HG02763 (cell line): ENCODE measurements at regions not wholly inside any gene's neighbourhood (a gene's known extent, or its start where the extent isn't known, plus 50 kb on each side); places are given as distances from the start of the nearest gene placed in this dataset.
"Not testable (repeated sequence)": the region's sequence is repeated elsewhere in the genome, so short reads cannot be mapped to it uniquely, and the experiment has no call there.

Experiments
- ATAC-seq: cut with Tn5 transposase; IDR thresholded peaks from one replicate; pipeline ENCODE4 v1.9.1; 2021; ENCODE audit warnings: mild to moderate bottlenecking, moderate library complexity; ENCODE audit not compliant: unreplicated experiment

- ATAC-seq: no peak
Measured at GRCh38 chr5:39933061-39933460, 508.3 kb upstream of the DAB2 start.

GRCh38 chr5:39928709-39929108 is 503.9 kb upstream of the DAB2 start:
- no peak for ATAC-seq

- no peak for ATAC-seq
Measured at GRCh38 chr5:39919876-39920275, 495.1 kb upstream of the DAB2 start.

- ATAC-seq: no peak
Measured at GRCh38 chr5:39912906-39913305, 488.1 kb upstream of the DAB2 start.

GRCh38 chr5:39907267-39907951 is 482.6 kb upstream of the DAB2 start:
- not testable (repeated sequence) for ATAC-seq

GRCh38 chr5:39906146-39906545 is 481.4 kb upstream of the DAB2 start:
- ATAC-seq: no peak

- no peak for ATAC-seq
Measured at GRCh38 chr5:39905356-39905755, 480.6 kb upstream of the DAB2 start.

GRCh38 chr5:39902626-39903025 is 477.8 kb upstream of the DAB2 start:
- ATAC-seq: no peak

- no peak for ATAC-seq
Measured at GRCh38 chr5:39898731-39899130, 474.0 kb upstream of the DAB2 start.

GRCh38 chr5:39896706-39897105 is 471.9 kb upstream of the DAB2 start:
- no peak for ATAC-seq

- ATAC-seq: no peak
Measured at GRCh38 chr5:39896104-39896503, 471.3 kb upstream of the DAB2 start.

GRCh38 chr5:39892708-39893107 is 467.9 kb upstream of the DAB2 start:
- ATAC-seq: no peak

- no peak for ATAC-seq
Measured at GRCh38 chr5:39891376-39891775, 466.6 kb upstream of the DAB2 start.

- no peak for ATAC-seq
Measured at GRCh38 chr5:39880985-39881384, 456.2 kb upstream of the DAB2 start.

GRCh38 chr5:39877479-39877878 is 452.7 kb upstream of the DAB2 start:
- ATAC-seq: no peak

- ATAC-seq: no peak
Measured at GRCh38 chr5:39876146-39876545, 451.4 kb upstream of the DAB2 start.

GRCh38 chr5:39870137-39870536 is 445.4 kb upstream of the DAB2 start:
- no peak for ATAC-seq

GRCh38 chr5:39869396-39869795 is 444.6 kb upstream of the DAB2 start:
- no peak for ATAC-seq

GRCh38 chr5:39867923-39868322 is 443.1 kb upstream of the DAB2 start:
- ATAC-seq: no peak

- no peak for ATAC-seq
Measured at GRCh38 chr5:39863926-39864552, 439.3 kb upstream of the DAB2 start.

- no peak for ATAC-seq
Measured at GRCh38 chr5:39857041-39857440, 432.3 kb upstream of the DAB2 start.

- ATAC-seq: no peak
Measured at GRCh38 chr5:39854771-39855410, 430.1 kb upstream of the DAB2 start.
